ENCODE measurements at regions not wholly inside any gene's neighbourhood (a gene's known extent, or its start where the extent isn't known, plus 50 kb on each side); places are given as distances from the start of the nearest gene placed in this dataset.
"Not testable (repeated sequence)": the region's sequence is repeated elsewhere in the genome, so short reads cannot be mapped to it uniquely, and the experiment has no call there.

- Histone ChIP-seq H3K9me3 (no peaks in the 10 kb centered on the region), H3K27me3 (no peaks in the 10 kb centered on the region), H3K4me1 (no peaks in the 10 kb centered on the region), H3K4me3 (no peak overlapping the region), H3K36me3 (no peaks in the 10 kb centered on the region), H3K27ac (no peak overlapping the region)
- 83 to 95% (median 91%) methylated on average over 5 of the region's 5 CpGs for WGBS, 4 donors
- TF ChIP-seq, protein P1, sequence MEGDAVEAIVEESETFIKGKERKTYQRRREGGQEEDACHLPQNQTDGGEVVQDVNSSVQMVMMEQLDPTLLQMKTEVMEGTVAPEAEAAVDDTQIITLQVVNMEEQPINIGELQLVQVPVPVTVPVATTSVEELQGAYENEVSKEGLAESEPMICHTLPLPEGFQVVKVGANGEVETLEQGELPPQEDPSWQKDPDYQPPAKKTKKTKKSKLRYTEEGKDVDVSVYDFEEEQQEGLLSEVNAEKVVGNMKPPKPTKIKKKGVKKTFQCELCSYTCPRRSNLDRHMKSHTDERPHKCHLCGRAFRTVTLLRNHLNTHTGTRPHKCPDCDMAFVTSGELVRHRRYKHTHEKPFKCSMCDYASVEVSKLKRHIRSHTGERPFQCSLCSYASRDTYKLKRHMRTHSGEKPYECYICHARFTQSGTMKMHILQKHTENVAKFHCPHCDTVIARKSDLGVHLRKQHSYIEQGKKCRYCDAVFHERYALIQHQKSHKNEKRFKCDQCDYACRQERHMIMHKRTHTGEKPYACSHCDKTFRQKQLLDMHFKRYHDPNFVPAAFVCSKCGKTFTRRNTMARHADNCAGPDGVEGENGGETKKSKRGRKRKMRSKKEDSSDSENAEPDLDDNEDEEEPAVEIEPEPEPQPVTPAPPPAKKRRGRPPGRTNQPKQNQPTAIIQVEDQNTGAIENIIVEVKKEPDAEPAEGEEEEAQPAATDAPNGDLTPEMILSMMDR (IDR thresholded peaks at IDR 0.05): no peak
- no peak for TF ChIP-seq POLR2A (IDR thresholded peaks at IDR 0.05)
- DNase-seq (no peak), ATAC-seq (no peak)
- intact Hi-C loops (cut with DNase I): no loop called here
Observed at GRCh38 chr5:39618391-39618790, 193.6 kb upstream of the DAB2 start.

GRCh38 chr5:39616131-39616530, 191.4 kb upstream of the DAB2 start:
- no peak for TF ChIP-seq POLR2A (IDR thresholded peaks at IDR 0.05)
- TF ChIP-seq, protein P1 (IDR thresholded peaks at IDR 0.05): no peak
- ATAC-seq (no peak), DNase-seq (no peak)
- Histone ChIP-seq H3K27ac (no peak overlapping the region), H3K4me3 (no peak overlapping the region), H3K36me3 (no peaks in the 10 kb centered on the region), H3K27me3 (no peaks in the 10 kb centered on the region), H3K4me1 (no peaks in the 10 kb centered on the region), H3K9me3 (no peaks in the 10 kb centered on the region)
- intact Hi-C loops (cut with DNase I): no loop called here
- 59 to 80% (median 64%) methylated on average over 1 of the region's 1 CpG for WGBS, 4 donors

DNA sequence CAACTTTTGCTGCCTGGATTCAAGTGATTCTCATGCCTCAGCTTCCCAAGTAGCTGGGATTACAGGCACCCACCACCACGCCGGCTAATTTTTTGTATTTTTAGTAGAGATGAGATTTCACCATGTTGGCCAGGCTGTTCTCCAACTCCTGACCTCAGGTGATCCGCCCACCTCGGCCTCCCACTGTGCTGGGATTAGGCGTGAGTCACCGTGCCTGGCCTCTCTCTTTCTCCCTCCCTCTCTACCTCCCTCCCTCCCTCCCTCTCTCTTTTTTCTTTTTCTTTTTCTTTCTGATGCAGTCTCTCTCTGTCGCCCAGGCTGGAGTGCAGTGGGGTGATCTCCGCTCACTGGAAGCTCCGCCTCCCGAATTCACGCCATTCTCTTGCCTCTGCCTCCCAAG, 186.3 kb upstream of the DAB2 start:
- H3K27me3 ChIP-seq; H3K9me3 ChIP-seq; ATAC-seq; H3K4me3 ChIP-seq; intact Hi-C loops (cut with DNase I); H3K36me3 ChIP-seq; H3K27ac ChIP-seq; H3K4me1 ChIP-seq; DNase-seq: not testable (repeated sequence)
- 92 to 94% (median 93%) methylated on average over 11 of the region's 11 CpGs for WGBS, 4 donors

DNA sequence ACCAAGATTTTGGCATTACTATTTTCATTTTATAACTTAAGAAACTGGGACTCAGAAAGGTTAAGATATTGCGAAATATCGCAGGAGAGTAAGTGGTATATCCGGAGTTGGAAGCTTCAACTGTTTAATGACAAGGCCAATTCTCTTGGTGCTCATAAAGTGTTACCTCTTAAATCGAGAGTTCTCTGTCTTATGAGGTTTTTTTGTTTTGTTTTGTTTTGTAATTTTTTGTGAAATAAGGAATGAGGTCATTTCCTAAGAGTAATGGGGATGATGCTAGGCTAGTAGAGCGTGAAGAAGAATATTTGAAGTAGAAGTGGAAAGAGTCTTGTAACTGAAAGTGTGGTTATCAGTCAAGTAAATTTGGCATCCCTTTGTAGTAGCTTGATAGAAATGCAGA, 183.2 kb upstream of the DAB2 start:
- intact Hi-C loops (cut with DNase I): no loop called here
- no peak for DNase-seq
- Histone ChIP-seq H3K36me3 (no peaks in the 10 kb centered on the region), H3K9me3 (no peaks in the 10 kb centered on the region), H3K27me3 (no peaks in the 10 kb centered on the region), H3K4me3 (no peak overlapping the region), H3K4me1 (no peaks in the 10 kb centered on the region), H3K27ac (no peak overlapping the region)
- peak in 2 of 4 donors; percentile 30 to 53 for ATAC-seq
- no peak for TF ChIP-seq POLR2A (IDR thresholded peaks at IDR 0.05)
- TF ChIP-seq, protein P1 (IDR thresholded peaks at IDR 0.05): no peak
- WGBS, 4 donors: 70 to 79% (median 77%) methylated on average over 5 of the region's 5 CpGs

GRCh38 chr5:39606591-39606990, 181.8 kb upstream of the DAB2 start:
- no peak overlapping the region for H3K27ac ChIP-seq
- DNase-seq (no peak), ATAC-seq (no peak)
- no peaks in the 10 kb centered on the region for H3K36me3 ChIP-seq
- WGBS, 4 donors: 79 to 85% (median 84%) methylated on average over 2 of the region's 2 CpGs
- TF ChIP-seq, protein P1 (IDR thresholded peaks at IDR 0.05): no peak
- TF ChIP-seq POLR2A (IDR thresholded peaks at IDR 0.05): no peak
- no peak overlapping the region for H3K4me3 ChIP-seq
- intact Hi-C loops (cut with DNase I): no loop called here
- H3K4me1 ChIP-seq: no peaks in the 10 kb centered on the region
- H3K27me3 ChIP-seq: no peaks in the 10 kb centered on the region
- no peaks in the 10 kb centered on the region for H3K9me3 ChIP-seq

Data from heart left ventricle (tissue), 16 donors.